Sigmoid colon (tissue), 4 donors: ENCODE measurements at regions not wholly inside any gene's neighbourhood (a gene's known extent, or its start where the extent isn't known, plus 50 kb on each side); places are given as distances from the start of the nearest gene placed in this dataset.

Experiments used
- CTCF ChIP-seq, 4 experiments: fragments of 450-650 bp in 3 of 4; fragments of 200-600 bp in 1 of 4; IDR thresholded peaks; one replicate each; pipeline ENCODE4 v1.5.1; 2016 to 2019; ENCODE audit warnings: antibody characterized with exemption in 4 of 4, mild to moderate bottlenecking in 3 of 4, moderate library complexity in 2 of 4
- POLR2AphosphoS5 ChIP-seq, 4 donors: sonication (generic); formaldehyde crosslinking; IDR thresholded peaks; one replicate each; pipeline ENCODE4 v1.6.1; 2017; ENCODE audit warnings: antibody characterized with exemption in 4 of 4

GRCh38 chr20:56897318-56897957 lies 268.3 kb downstream of the TFAP2C start:
- no peak for TF ChIP-seq POLR2AphosphoS5 (IDR thresholded peaks at IDR 0.05)
- no peak for TF ChIP-seq CTCF (IDR thresholded peaks at IDR 0.05)
